ENCODE measurements at regions not wholly inside any gene's neighbourhood (a gene's known extent, or its start where the extent isn't known, plus 50 kb on each side); places are given as distances from the start of the nearest gene placed in this dataset.

DNA sequence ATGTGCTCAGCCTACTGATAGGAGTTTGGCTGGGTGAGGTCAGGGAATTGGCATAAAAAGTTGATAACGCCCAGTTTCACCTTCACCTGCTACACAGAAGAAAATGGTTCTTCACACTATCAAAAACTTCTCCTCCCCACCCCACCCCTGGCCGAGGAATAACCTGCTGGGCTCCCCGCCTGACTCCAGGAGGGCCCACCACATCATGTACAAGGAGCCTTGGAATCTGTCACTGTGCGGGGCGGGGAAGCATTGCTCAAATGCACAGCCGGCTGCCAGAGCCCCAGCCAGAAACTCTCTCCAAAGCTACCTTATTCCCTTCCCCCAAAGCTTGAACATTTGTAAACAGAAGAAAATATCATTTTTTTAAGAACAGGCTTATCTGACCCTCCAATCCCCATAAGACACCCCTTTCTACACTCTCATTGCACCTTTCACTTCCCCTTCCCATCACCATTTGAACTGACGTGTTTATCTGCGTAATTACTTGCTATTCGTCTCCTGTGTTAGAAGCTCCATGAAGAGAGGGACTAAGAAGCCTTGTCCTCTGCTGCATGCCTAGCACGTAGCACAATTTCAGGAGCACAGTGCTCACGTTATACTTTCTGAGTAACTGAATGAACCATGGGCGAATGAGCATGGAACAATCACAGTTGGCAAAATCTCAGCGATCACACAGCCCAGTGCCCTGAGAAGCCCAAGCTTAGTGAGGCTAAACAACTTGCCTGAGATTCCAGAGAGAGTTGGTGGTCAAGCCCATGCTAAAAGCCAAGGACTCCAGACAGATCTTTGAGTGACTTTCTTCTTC is 82.9 kb downstream of the HES1 start:
- no peak for DNase-seq (ENCODE audit: low spot score)

- no peak for DNase-seq (ENCODE audit: low spot score)
Measured at GRCh38 chr3:194219826-194220410, 84.0 kb downstream of the HES1 start.

GRCh38 chr3:194220901-194221326 is 85.0 kb downstream of the HES1 start:
- no peak for DNase-seq (ENCODE audit: low spot score)

- DNase-seq (ENCODE audit: low spot score): no peak
Measured at GRCh38 chr3:194221336-194221735, 85.4 kb downstream of the HES1 start.

- no peak for DNase-seq (ENCODE audit: low spot score)
Measured at GRCh38 chr3:194223951-194224350, 88.0 kb downstream of the HES1 start.

GRCh38 chr3:194224471-194225417 is 88.8 kb downstream of the HES1 start:
- no peak for DNase-seq (ENCODE audit: low spot score)

DNA sequence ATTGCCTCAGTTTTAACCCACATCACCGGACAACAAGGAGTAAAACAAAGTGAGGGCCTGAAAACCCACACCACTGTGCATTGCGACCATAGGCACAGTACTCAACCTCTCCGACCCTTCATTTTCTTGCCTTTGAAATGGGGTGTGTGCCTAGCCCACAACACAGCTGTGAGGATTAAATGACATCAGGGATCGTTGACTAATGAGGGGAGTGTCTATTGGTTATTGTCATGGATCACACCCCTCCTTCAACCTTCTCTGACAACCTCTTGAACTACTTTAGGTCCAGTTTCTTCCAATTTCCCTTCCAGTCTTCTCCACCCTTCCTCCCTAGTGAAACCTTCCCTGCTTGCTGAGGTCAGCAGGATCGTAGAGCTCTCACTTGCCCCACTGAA is 89.5 kb downstream of the HES1 start:
- no peak for DNase-seq (ENCODE audit: low spot score)

DNA sequence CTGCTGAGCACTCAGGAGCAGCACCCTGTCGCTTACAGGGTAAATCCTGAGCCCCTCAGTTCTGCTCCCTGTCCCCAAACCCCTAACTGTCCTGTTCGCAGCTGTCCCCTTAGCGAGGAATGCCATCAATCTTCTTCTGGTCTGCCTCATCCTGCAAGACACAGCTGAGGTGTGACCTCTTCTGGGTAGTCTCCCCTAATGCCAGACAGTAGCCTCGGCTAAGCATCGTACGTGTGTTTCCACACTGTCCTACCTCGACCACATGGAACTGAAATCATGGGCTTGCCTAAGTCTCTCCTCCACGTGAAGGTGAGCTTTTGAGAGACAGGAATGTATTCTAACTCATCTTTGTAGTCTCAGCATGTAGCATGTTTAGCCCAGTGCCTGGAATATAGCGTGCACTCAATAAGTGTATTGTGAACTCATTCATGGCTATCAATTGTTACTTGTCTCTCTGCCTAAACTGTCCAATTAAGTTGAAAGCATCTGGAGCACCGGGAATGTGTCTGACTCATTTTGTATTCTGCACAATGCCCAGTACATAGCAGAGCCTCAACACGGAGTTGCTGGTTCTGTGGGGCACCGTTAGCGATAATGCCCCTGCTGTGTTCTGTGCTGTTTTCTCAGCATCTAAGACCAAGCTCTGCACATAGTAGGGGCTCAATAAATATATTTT is 90.2 kb downstream of the HES1 start:
- DNase-seq (ENCODE audit: low spot score): peak; percentile 26

DNA sequence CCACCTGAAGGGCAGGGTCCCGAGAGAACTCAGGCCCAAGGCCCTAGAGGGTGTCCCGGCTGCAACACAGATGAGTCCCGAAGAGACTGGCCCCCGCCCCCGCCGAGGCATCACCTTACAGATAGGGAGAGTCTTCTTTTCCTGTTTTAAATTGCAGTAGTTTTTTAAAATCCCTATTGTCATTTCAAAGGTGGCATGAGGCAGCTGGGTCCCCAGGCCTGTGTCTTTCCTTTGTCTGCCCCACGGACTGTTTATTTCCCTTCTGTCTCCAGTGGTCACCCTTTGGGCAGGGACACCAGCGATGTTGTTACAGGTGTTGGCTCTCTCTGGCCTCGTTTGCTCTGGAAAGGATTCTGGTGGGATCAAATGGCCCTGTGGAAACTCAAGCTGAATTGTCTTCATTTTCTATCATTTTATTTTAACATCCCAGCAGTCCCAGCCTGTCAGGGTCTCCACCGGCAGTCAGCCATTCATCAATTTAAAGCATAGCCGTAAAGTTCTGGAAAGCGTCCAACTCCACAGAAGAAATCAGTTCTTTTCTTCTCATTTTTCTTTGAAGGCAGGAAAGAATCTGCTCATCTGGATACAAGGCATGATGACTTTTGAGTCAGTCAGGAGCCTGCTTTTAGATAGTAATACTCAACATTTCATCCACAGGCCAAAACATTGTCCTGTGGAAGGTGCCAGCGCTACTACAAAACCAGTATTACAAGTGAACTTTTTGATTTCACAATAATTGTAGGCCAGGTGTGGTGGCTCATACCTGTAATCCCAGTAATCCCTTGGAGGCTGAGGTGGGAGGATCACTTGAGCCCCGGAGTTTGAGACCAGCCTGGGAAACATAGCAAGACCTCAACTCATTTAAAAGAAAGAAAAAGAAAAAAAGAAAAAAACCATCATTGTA is 96.2 kb downstream of the HES1 start:
- no peak for DNase-seq (ENCODE audit: low spot score)

- no peak for DNase-seq (ENCODE audit: low spot score)
Measured at GRCh38 chr3:194233150-194233549, 97.2 kb downstream of the HES1 start.

DNA sequence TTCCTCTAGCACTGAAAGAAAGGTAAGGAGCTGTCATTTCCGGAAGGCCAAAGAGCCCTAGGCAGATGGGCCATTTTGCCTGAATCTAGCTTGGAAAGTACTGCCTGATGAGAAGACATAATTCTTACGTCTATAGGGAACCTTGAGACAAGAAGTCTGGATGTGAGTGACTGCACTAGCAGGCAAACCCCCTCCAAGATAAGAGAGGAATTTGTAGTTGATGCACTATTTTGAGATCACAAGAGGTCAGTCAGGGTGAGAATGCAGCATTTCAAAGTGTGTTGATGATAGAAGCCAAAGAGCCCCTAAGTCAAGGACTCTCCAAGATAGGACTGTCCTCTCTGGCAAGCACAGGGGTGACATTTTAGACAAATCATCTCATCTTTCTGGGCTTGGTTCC is 99.2 kb downstream of the HES1 start:
- no peak for DNase-seq (ENCODE audit: low spot score)

- no peak for DNase-seq (ENCODE audit: low spot score)
Measured at GRCh38 chr3:194237110-194237509, 101.2 kb downstream of the HES1 start.

- DNase-seq (ENCODE audit: low spot score): no peak
Measured at GRCh38 chr3:194240766-194241165, 104.8 kb downstream of the HES1 start.

DNA sequence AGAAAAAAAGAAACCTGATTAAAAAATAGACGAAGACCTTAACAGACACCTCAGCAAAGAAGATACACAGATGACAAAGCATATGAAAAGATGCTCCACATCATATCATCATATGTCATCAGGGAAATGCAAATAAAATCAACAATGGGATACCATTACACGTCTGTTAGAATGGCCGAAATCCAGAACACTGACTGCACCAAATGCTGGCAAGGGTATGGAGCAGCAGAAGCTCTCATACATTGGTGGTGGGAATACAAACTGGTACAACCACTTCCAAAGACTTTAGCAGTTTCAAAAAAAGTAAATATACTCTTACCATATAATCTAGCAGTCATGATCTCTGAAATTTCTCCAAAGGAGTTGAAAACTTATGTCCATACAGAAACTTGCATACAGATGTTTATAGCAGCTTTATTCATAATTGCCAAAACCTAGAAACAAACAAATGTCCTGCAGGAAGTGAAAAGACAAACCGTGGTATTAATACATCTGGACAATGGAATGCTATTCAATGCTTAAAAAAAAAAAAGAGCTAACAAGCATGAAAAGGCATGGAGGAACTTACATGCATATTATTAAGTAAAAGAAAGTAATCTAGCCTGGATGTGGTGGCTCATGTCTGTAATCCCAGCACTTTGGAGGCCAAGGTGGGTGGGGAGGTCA is 107.4 kb downstream of the HES1 start:
- no peak for DNase-seq (ENCODE audit: low spot score)

DNA sequence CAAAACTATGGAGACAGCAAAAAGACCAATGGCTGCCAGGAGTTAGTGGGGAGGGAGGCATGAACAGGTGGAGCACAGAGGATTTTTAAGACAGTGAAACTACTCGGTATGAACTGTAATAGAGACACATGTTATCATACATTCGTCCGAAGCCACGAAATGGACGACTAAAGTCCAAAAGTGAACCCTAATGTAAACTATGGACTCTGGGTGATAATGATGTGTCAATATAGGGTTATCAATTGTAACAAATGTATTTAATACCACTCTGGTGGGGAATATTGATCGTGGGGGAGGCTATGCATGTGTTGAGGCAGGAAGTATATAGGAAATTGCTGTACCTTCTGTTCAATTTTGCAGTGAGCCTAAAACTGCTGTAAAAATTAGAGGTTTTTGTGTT is 107.0 kb downstream of the CPN2 start:
- no peak for DNase-seq (ENCODE audit: low spot score)

GRCh38 chr3:194245474-194245873 is 105.7 kb downstream of the CPN2 start:
- DNase-seq (ENCODE audit: low spot score): no peak

DNA sequence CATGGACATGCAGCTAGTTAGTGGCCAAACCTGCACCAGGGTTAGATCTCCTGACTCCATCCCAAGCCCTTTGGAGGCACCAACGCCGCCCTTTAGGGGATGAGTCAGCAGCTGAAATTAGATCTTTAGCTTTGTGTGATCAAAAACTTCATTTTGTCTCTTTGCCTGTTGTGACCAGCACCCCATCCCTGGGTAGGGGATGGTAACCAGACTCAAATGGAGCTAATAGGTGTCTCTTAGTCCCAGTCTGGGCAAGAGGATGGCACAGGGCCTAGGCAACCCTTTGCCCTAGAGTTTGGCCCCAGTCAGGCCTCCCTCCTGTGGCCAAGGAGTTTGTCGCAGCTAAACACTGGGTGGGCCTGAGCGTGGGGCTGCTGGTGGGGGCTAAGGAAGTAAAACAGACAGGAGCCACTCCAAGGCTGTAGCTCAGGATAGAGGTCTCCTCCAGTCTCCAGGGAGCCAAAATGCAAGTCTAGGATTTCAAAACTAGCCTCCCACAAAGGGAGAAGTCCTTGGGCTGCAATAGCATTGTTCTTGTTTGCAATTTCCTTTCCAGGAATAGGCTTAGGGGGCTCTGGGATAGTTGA is 105.1 kb downstream of the CPN2 start:
- DNase-seq (ENCODE audit: low spot score): no peak

- DNase-seq (ENCODE audit: low spot score): no peak
Measured at GRCh38 chr3:194246709-194247349, 104.3 kb downstream of the CPN2 start.

DNA sequence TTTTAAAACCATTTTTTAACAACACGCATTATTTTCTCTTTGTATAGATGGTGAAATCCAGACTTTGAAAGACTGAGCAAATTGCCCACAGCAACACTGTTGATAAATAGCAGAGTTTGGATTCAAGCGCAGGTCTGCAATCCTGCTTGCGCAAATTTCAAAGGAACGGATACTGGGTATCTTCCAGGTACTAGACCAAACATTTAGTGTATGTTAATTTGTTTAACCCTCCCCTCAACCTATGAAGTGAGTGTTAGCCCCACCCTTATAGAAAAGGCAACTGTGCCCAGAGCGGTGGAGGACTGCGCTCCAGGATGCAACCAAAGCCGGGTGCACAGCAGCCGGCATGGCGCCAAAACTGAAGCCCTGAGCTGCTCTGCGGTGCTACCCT is 103.8 kb downstream of the CPN2 start:
- no peak for DNase-seq (ENCODE audit: low spot score)

All from globus pallidus (tissue), 1 donor.